Endothelial cell of umbilical vein (primary cell): ENCODE measurements at regions not wholly inside any gene's neighbourhood (a gene's known extent, or its start where the extent isn't known, plus 50 kb on each side); places are given as distances from the start of the nearest gene placed in this dataset.

Experiments used
- BruUV-seq: library from RNA; stranded (reverse); fragments of 400-500 nt; replicated peaks from 2 replicates; lab custom pipeline; 2021; lab: Mats Ljungman, UMichigan
- CTCF ChIA-PET: fragments of 300-600, 350-600 bp; sonication (Branson Sonifier 250); formaldehyde crosslinking; loops from one replicate; lab custom pipeline; 2021; ENCODE audit warnings: antibody characterized with exemption, inconsistent platforms; lab: Charles Lee
- POLR2A ChIA-PET: fragments of 300-600, 350-600 bp; sonication (Branson Sonifier 250); formaldehyde crosslinking; loops from one replicate; lab custom pipeline; 2021; ENCODE audit warnings: antibody characterized with exemption, inconsistent platforms; lab: Charles Lee
- DNase-seq: peaks from one replicate; pipeline ENCODE4 v3.0.0-alpha.2; 2011; ENCODE audit warnings: low read depth, low spot score
- FAIRE-seq: peaks from 2 replicates; lab custom pipeline; 2011; peaks lifted over from hg19 to GRCh38; lab: Jason Lieb, UNC
- H2AFZ ChIP-seq: 2 replicates; pipeline ENCODE4 v1.6.0; 2012; ENCODE audit warnings: low read depth, low read length, control low read depth, inconsistent platforms
- H3K27ac ChIP-seq: 2 replicates; pipeline ENCODE4 v1.5.1; 2011; ENCODE audit warnings: low read depth, mild to moderate bottlenecking, control low read depth, low read length, moderate library complexity; ENCODE audit not compliant: insufficient read depth
- H3K27me3 ChIP-seq, 2 experiments: 2 replicates each; pipeline versions ENCODE4 v1.6.0 to v1.6.1; 2011; ENCODE audit warnings: low read length in 2 of 2, mixed read lengths in 1 of 2; ENCODE audit not compliant: control insufficient read depth in 2 of 2, insufficient read depth in 2 of 2
- H3K36me3 ChIP-seq, 2 experiments: 2 replicates in 1 of 2; 3 replicates in 1 of 2; pipeline ENCODE4 v1.5.1; 2011; ENCODE audit warnings: low read length in 2 of 2, mild to moderate bottlenecking in 1 of 2, moderate library complexity in 1 of 2; ENCODE audit not compliant: control insufficient read depth in 2 of 2, insufficient read depth in 2 of 2; ENCODE audit errors: extremely low read depth in 1 of 2
- H3K4me1 ChIP-seq: 3 replicates; pipeline ENCODE4 v1.5.1; 2011; ENCODE audit warnings: mild to moderate bottlenecking, low read length; ENCODE audit not compliant: control insufficient read depth, insufficient read depth; ENCODE audit errors: extremely low read depth
- H3K4me2 ChIP-seq: 2 replicates; pipeline ENCODE4 v1.6.1; 2011; ENCODE audit warnings: low read length, control low read depth, mixed read lengths; ENCODE audit not compliant: insufficient read depth
- H3K4me3 ChIP-seq, 3 experiments: fragments of 200-600 bp in 1 of 3; sonication (generic), shearing (Covaris generic) in 1 of 3; replicated peaks in 1 of 3; 2 replicates each; pipeline ENCODE4 v1.5.1; 2011 to 2016; ENCODE audit warnings: control low read depth in 3 of 3, low read length in 3 of 3, mild to moderate bottlenecking in 2 of 3, inconsistent platforms in 1 of 3, low read depth in 1 of 3, moderate library complexity in 1 of 3; ENCODE audit not compliant: insufficient read depth in 1 of 3
- H3K79me2 ChIP-seq: 2 replicates; pipeline ENCODE4 v1.6.0; 2012; ENCODE audit warnings: low read length, inconsistent platforms; ENCODE audit not compliant: control insufficient read depth, insufficient read depth
- H3K9ac ChIP-seq: replicated peaks from 2 replicates; pipeline ENCODE3; 2011; ENCODE audit warnings: low read length, control low read depth; ENCODE audit not compliant: insufficient read depth; ENCODE audit errors: extremely low read depth
- H3K9me1 ChIP-seq: replicated peaks from 3 replicates; pipeline ENCODE4 v1.6.0; 2011; ENCODE audit warnings: mild to moderate bottlenecking, low read length; ENCODE audit not compliant: control insufficient read depth, insufficient read depth; ENCODE audit errors: extremely low read depth
- H3K9me3 ChIP-seq: replicated peaks from 2 replicates; pipeline ENCODE4 v1.5.1; 2012; ENCODE audit warnings: low read length, inconsistent platforms; ENCODE audit not compliant: control insufficient read depth, insufficient read depth
- H4K20me1 ChIP-seq: replicated peaks from 2 replicates; pipeline ENCODE3; 2011; ENCODE audit warnings: mild to moderate bottlenecking, low read length; ENCODE audit not compliant: control insufficient read depth, insufficient read depth; ENCODE audit errors: extremely low read depth
- EZH2 ChIP-seq: IDR thresholded peaks from 2 replicates; pipeline ENCODE4 v1.6.1; 2012; ENCODE audit warnings: borderline replicate concordance, low read depth, mild to moderate bottlenecking, moderate library complexity, low read length, inconsistent platforms; ENCODE audit not compliant: severe bottlenecking
- FOS ChIP-seq: IDR thresholded peaks from 2 replicates; pipeline ENCODE4 v1.6.1; 2011; ENCODE audit warnings: mild to moderate bottlenecking, low read length, moderate library complexity, borderline replicate concordance; ENCODE audit not compliant: insufficient read depth
- GATA2 ChIP-seq: IDR thresholded peaks from 2 replicates; pipeline ENCODE4 v1.7.0; 2011; ENCODE audit warnings: low read depth, mild to moderate bottlenecking, moderate library complexity, mixed read lengths, low read length; ENCODE audit not compliant: insufficient read length, insufficient read depth
- JUN ChIP-seq: IDR thresholded peaks from 2 replicates; pipeline ENCODE4 v1.6.1; 2011; ENCODE audit warnings: borderline replicate concordance, low read depth; ENCODE audit not compliant: insufficient read length, insufficient read depth
- MYC ChIP-seq: IDR thresholded peaks from one replicate; pipeline ENCODE4 v1.6.1; 2011; ENCODE audit warnings: mild to moderate bottlenecking, low read depth, low read length
- POLR2A ChIP-seq: IDR thresholded peaks from 2 replicates; pipeline ENCODE4 v1.6.1; 2012; ENCODE audit warnings: low read depth, mild to moderate bottlenecking, control low read depth, low read length
- POLR2AphosphoS5 ChIP-seq: IDR thresholded peaks from 2 replicates; pipeline ENCODE4 v1.6.1; 2012; ENCODE audit warnings: low read depth, mild to moderate bottlenecking, control low read depth, low read length, moderate library complexity; ENCODE audit not compliant: insufficient read depth
- dilution Hi-C: fragments of 300-500 bp; cut with MboI; formaldehyde crosslinking; loops from one replicate; pipeline ENCODE4 v1.15.0; 2019; ENCODE audit warnings: low sequenced_read_pairs; ENCODE audit not compliant: extremely low pct_ligation_motif_present
- intact Hi-C: fragments of 100-400 bp; cut with micrococcal nuclease; formaldehyde crosslinking; loops from one replicate; pipeline ENCODE4 v1.10.0; 2022
- TF ChIP-seq, protein P1 (sequence below): IDR thresholded peaks from 2 replicates; pipeline ENCODE4 v1.6.1; 2011; ENCODE audit not compliant: insufficient read depth, insufficient read length
- TF ChIP-seq, protein P2 (sequence below), 2 donors: IDR thresholded peaks; 1 replicate in 1 of 2; 2 replicates in 1 of 2; pipeline ENCODE4 v1.5.1; 2011; ENCODE audit warnings: low read length in 2 of 2, mild to moderate bottlenecking in 2 of 2, moderate library complexity in 2 of 2, control low read depth in 1 of 2, inconsistent platforms in 1 of 2, low read depth in 1 of 2; ENCODE audit not compliant: insufficient read depth in 1 of 2; ENCODE audit errors: extremely low read depth in 1 of 2

DNA sequence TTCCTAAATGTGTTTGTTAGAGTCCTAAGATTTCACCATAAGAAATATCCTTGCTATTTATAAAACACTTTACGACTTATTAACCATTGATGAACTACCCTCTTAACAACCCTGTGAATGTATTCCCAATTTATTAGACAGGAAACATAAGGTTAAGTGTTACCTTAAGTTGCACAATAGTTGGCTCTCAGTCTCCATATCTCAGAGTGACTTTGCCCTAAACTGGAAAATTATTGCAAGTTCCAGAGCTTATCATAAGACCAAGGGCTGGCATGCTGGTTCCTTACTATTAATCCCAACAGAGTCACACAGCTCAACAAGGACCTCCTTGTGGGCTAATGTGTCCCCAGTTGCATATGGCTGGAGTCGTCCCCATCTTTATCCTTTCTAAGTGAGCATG is 165.8 kb downstream of the INSIG2 start:
- BruUV-seq = no TSS peak
- TF ChIP-seq MYC (no peak), POLR2AphosphoS5 (no peak), POLR2A (no peak), EZH2 (no peak), JUN (no peak), FOS (no peak), GATA2 (no peak)
- TF ChIP-seq, protein P1, sequence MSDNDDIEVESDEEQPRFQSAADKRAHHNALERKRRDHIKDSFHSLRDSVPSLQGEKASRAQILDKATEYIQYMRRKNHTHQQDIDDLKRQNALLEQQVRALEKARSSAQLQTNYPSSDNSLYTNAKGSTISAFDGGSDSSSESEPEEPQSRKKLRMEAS = no peak
- TF ChIP-seq, protein P2, sequence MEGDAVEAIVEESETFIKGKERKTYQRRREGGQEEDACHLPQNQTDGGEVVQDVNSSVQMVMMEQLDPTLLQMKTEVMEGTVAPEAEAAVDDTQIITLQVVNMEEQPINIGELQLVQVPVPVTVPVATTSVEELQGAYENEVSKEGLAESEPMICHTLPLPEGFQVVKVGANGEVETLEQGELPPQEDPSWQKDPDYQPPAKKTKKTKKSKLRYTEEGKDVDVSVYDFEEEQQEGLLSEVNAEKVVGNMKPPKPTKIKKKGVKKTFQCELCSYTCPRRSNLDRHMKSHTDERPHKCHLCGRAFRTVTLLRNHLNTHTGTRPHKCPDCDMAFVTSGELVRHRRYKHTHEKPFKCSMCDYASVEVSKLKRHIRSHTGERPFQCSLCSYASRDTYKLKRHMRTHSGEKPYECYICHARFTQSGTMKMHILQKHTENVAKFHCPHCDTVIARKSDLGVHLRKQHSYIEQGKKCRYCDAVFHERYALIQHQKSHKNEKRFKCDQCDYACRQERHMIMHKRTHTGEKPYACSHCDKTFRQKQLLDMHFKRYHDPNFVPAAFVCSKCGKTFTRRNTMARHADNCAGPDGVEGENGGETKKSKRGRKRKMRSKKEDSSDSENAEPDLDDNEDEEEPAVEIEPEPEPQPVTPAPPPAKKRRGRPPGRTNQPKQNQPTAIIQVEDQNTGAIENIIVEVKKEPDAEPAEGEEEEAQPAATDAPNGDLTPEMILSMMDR (IDR thresholded peaks at IDR 0.05; ENCODE audit: extremely low read depth in 1 of 2, insufficient read depth in 1 of 2, low read depth in 1 of 2, low read length in 2 of 2) = no peak
- H3K4me3 ChIP-seq = no peak overlapping the region
- FAIRE-seq = no peak
- ChIA-PET CTCF (no interaction called here), POLR2A (no interaction called here)
- no peak overlapping the region for H3K9ac ChIP-seq
- intact Hi-C loops = no loop called here
- H3K9me3 ChIP-seq = no peaks in the 10 kb centered on the region
- H3K27ac ChIP-seq = no peak overlapping the region
- no peaks in the 10 kb centered on the region for H3K36me3 ChIP-seq
- no peak for DNase-seq
- dilution Hi-C loops = no loop called here
- no peaks in the 10 kb centered on the region for H3K79me2 ChIP-seq
- H3K4me1 ChIP-seq = no peaks in the 10 kb centered on the region
- no peaks in the 10 kb centered on the region for H4K20me1 ChIP-seq
- H2AFZ ChIP-seq = no peak overlapping the region
- H3K27me3 ChIP-seq = no peaks in the 10 kb centered on the region
- no peak overlapping the region for H3K4me2 ChIP-seq
- no peaks in the 10 kb centered on the region for H3K9me1 ChIP-seq
